ENCODE measurements at regions not wholly inside any gene's neighbourhood (a gene's known extent, or its start where the extent isn't known, plus 50 kb on each side); places are given as distances from the start of the nearest gene placed in this dataset.

GRCh38 chr18:76056471-76057110, 438.5 kb downstream of the ZNF516 start:
- FAIRE-seq (no peak), DNase-seq (no peak)
- no peak overlapping the region for H3K4me3 ChIP-seq (ENCODE audit: low read length in 3 of 3)
- H3K27me3 ChIP-seq (ENCODE audit: control insufficient read depth, insufficient read depth, low read length): peaks cover 2% of the 10 kb centered on the region
- intact Hi-C loops (cut with DNase I): no loop called here
- no peak for TF ChIP-seq CTCF (IDR thresholded peaks at IDR 0.05; ENCODE audit: borderline replicate concordance, extremely low read depth, insufficient read depth)
- no peak overlapping the region for H3K27ac ChIP-seq (ENCODE audit: low read depth in 2 of 2, low read length in 2 of 2)
- peaks cover 0 to 5% (median 0%) of the 10 kb centered on the region in 3 donors for H3K4me1 ChIP-seq (ENCODE audit: control insufficient read depth in 2 of 3, insufficient read depth in 2 of 3, low read depth in 1 of 3, low read length in 3 of 3)
- H3K36me3 ChIP-seq (ENCODE audit: control insufficient read depth in 2 of 3, insufficient read depth in 3 of 3, low read length in 3 of 3): no peaks in the 10 kb centered on the region
- H3K9me3 ChIP-seq (ENCODE audit: control insufficient read depth in 2 of 3, insufficient read depth in 1 of 3, low read length in 3 of 3): no peaks in the 10 kb centered on the region
- no peak overlapping the region for H3K9ac ChIP-seq (ENCODE audit: low read length in 3 of 3)

DNA sequence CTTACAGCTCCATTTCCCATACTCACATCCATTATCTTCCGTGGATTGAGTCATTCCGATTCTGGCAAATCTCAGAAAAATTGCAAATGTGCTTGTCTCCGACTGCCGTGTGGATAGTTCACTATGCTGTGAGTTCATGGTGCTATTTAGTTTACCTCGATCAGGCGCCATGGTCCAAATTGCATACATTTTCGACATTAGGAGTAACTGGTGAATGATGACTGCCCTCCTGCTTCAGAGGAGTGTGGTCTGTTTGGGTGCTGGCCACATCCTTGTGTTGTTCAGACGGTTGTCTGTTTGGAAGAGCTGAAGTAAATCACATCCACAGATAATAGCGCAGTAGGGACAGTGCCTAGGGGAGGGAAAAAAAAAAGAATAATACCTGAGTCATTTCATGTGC, 439.5 kb downstream of the ZNF516 start:
- Histone ChIP-seq H3K27me3 (ENCODE audit: control insufficient read depth, insufficient read depth, low read length) (peaks cover 2% of the 10 kb centered on the region), H3K4me3 (ENCODE audit: low read length in 3 of 3) (no peak overlapping the region), H3K36me3 (ENCODE audit: control insufficient read depth in 2 of 3, insufficient read depth in 3 of 3, low read length in 3 of 3) (no peaks in the 10 kb centered on the region), H3K9me3 (ENCODE audit: control insufficient read depth in 2 of 3, insufficient read depth in 1 of 3, low read length in 3 of 3) (no peaks in the 10 kb centered on the region), H3K9ac (ENCODE audit: low read length in 3 of 3) (no peak overlapping the region), H3K27ac (ENCODE audit: low read depth in 2 of 2, low read length in 2 of 2) (no peak overlapping the region), H3K4me1 (ENCODE audit: control insufficient read depth in 2 of 3, insufficient read depth in 2 of 3, low read depth in 1 of 3, low read length in 3 of 3) (peaks cover 0 to 5% (median 0%) of the 10 kb centered on the region in 3 donors)
- DNase-seq (no peak), FAIRE-seq (no peak)
- intact Hi-C loops (cut with DNase I): no loop called here
- no peak for TF ChIP-seq CTCF (IDR thresholded peaks at IDR 0.05; ENCODE audit: borderline replicate concordance, extremely low read depth, insufficient read depth)

- Histone ChIP-seq H3K36me3 (ENCODE audit: control insufficient read depth in 2 of 3, insufficient read depth in 3 of 3, low read length in 3 of 3) (no peaks in the 10 kb centered on the region), H3K9me3 (ENCODE audit: control insufficient read depth in 2 of 3, insufficient read depth in 1 of 3, low read length in 3 of 3) (no peaks in the 10 kb centered on the region), H3K9ac (ENCODE audit: low read length in 3 of 3) (no peak overlapping the region), H3K27ac (ENCODE audit: low read depth in 2 of 2, low read length in 2 of 2) (no peak overlapping the region), H3K4me3 (ENCODE audit: low read length in 3 of 3) (no peak overlapping the region), H3K4me1 (ENCODE audit: control insufficient read depth in 2 of 3, insufficient read depth in 2 of 3, low read depth in 1 of 3, low read length in 3 of 3) (peaks cover 0 to 5% (median 0%) of the 10 kb centered on the region in 3 donors), H3K27me3 (ENCODE audit: control insufficient read depth, insufficient read depth, low read length) (peaks cover 2% of the 10 kb centered on the region)
- no peak for TF ChIP-seq CTCF (IDR thresholded peaks at IDR 0.05; ENCODE audit: borderline replicate concordance, extremely low read depth, insufficient read depth)
- intact Hi-C loops (cut with DNase I): no loop called here
- no peak for DNase-seq
- FAIRE-seq: no peak
These were observed 440.0 kb downstream of the ZNF516 start for GRCh38 chr18:76055025-76055424.

- Histone ChIP-seq H3K36me3 (ENCODE audit: control insufficient read depth in 2 of 3, insufficient read depth in 3 of 3, low read length in 3 of 3) (no peaks in the 10 kb centered on the region), H3K4me3 (ENCODE audit: low read length in 3 of 3) (no peak overlapping the region), H3K27ac (ENCODE audit: low read depth in 2 of 2, low read length in 2 of 2) (no peak overlapping the region), H3K9me3 (ENCODE audit: control insufficient read depth in 2 of 3, insufficient read depth in 1 of 3, low read length in 3 of 3) (no peaks in the 10 kb centered on the region), H3K9ac (ENCODE audit: low read length in 3 of 3) (no peak overlapping the region), H3K27me3 (ENCODE audit: control insufficient read depth, insufficient read depth, low read length) (peaks cover 2% of the 10 kb centered on the region), H3K4me1 (ENCODE audit: control insufficient read depth in 2 of 3, insufficient read depth in 2 of 3, low read depth in 1 of 3, low read length in 3 of 3) (peaks cover 0 to 5% (median 0%) of the 10 kb centered on the region in 3 donors)
- DNase-seq (peak in 3 of 5 donors; percentile 46 to 86 (median 80)), FAIRE-seq (no peak)
- TF ChIP-seq CTCF (IDR thresholded peaks at IDR 0.05; ENCODE audit: borderline replicate concordance, extremely low read depth, insufficient read depth): no peak
- intact Hi-C loops (cut with DNase I): no loop called here
These were observed 440.9 kb downstream of the ZNF516 start for GRCh38 chr18:76054156-76054555.

Measured in kidney (tissue), 13 donors.